Activated CD4-positive, alpha-beta T cell treated with anti-CD3 and anti-CD28 coated beads, Interleukin-2, amount 10 ng/mL, durations not matched to agents 24 days and 14 days (primary cell): ENCODE measurements at regions not wholly inside any gene's neighbourhood (a gene's known extent, or its start where the extent isn't known, plus 50 kb on each side); places are given as distances from the start of the nearest gene placed in this dataset.
"Not testable (repeated sequence)": the region's sequence is repeated elsewhere in the genome, so short reads cannot be mapped to it uniquely, and the experiment has no call there.

Experiments used
- DNase-seq: peaks from one replicate; pipeline ENCODE4 v3.0.0; 2022
- H3K27ac Mint-ChIP-seq: one replicate; pipeline ENCODE4 v1.8.0; 2022; ENCODE audit warnings: mild to moderate bottlenecking, mixed read lengths
- H3K27me3 Mint-ChIP-seq: one replicate; pipeline ENCODE4 v1.8.0; 2022; ENCODE audit warnings: mixed read lengths
- H3K36me3 Mint-ChIP-seq: one replicate; pipeline ENCODE4 v1.8.0; 2022; ENCODE audit warnings: low read depth, mild to moderate bottlenecking, mixed read lengths
- H3K4me1 Mint-ChIP-seq: one replicate; pipeline ENCODE4 v1.8.0; 2021; ENCODE audit warnings: mixed read lengths
- H3K4me3 Mint-ChIP-seq: one replicate; pipeline ENCODE4 v1.8.0; 2022; ENCODE audit warnings: mild to moderate bottlenecking, moderate library complexity, mixed read lengths
- H3K9me3 Mint-ChIP-seq: one replicate; pipeline ENCODE4 v1.8.0; 2021; ENCODE audit warnings: mixed read lengths
- intact Hi-C: fragments of 100-400 bp; cut with micrococcal nuclease; formaldehyde crosslinking; loops from one replicate; pipeline ENCODE4 v1.15.1; 2023

DNA sequence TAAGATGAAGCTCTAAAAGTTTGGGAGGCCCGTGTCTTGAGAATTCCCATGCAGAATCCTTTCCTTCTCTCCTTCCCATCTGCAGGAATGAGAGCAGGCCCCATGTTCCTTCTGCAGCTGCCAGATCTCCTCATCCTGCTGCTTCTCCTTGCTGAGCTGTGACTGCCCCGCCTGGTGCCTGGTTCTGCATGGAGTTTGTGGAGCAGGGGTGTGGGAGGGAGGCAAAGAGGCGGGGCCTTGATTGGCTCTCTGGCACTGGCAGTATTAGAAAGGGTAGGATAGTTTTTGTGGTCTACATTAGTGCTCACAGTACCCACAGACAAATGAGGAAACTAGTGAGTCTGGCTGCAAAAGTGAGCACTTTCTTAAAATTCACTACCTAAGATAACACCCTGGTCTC lies 91.1 kb upstream of the CLPB start:
- no peak for DNase-seq
- no peaks in the 10 kb centered on the region for H3K9me3 Mint-ChIP-seq
- H3K36me3 Mint-ChIP-seq = no peaks in the 10 kb centered on the region
- no peak overlapping the region for H3K4me3 Mint-ChIP-seq
- intact Hi-C loops = no loop called here
- peaks cover 7% of the 10 kb centered on the region for H3K4me1 Mint-ChIP-seq
- no peak overlapping the region for H3K27ac Mint-ChIP-seq
- H3K27me3 Mint-ChIP-seq = peaks cover 11% of the 10 kb centered on the region

DNA sequence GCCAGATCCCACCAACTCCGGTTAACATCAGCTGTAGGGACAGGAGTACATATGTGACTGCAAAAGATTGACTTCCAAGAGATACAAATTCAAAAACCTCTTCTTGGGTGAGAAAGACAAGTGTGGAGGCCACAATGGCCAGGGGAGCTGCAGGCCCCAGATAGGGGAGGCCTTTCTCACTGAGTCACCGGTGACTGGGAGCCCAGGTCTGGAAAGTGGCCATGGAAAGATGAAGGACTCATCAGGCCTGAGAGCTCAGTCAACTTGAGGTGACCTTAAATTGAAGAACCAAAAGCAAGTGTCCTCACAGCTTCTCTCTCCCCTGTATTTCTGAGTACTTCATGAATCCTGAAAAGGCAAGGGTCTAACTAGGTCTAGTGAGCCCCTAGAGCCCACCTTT lies 90.4 kb upstream of the CLPB start:
- intact Hi-C loops = no loop called here
- Mint-ChIP-seq H3K4me1 (peaks cover 13% of the 10 kb centered on the region), H3K9me3 (no peaks in the 10 kb centered on the region), H3K27ac (no peak overlapping the region), H3K4me3 (no peak overlapping the region), H3K27me3 (peaks cover 8% of the 10 kb centered on the region), H3K36me3 (no peaks in the 10 kb centered on the region)
- DNase-seq = no peak

DNA sequence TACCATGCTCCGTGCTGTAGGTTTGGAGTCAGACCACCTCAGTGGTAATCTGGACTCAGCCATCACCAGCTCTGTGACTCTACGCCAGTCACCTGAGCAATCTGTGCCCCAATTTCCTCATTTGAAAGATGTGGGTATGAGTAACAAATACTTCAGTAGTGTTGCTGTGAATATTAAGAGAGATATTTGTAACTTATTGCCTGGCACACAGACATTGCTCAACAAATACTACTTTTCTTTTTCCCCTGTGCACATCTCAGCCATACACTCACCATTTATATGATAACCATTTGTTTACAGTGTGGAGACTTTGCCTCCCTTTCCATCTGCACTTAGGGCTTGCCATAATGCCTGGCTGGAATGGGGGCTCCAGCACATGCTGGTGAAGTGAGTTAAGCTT lies 89.7 kb upstream of the CLPB start:
- Mint-ChIP-seq H3K36me3 (no peaks in the 10 kb centered on the region), H3K9me3 (no peaks in the 10 kb centered on the region), H3K4me3 (no peak overlapping the region), H3K27ac (no peak overlapping the region), H3K27me3 (peaks cover 8% of the 10 kb centered on the region), H3K4me1 (peaks cover 20% of the 10 kb centered on the region)
- no peak for DNase-seq
- intact Hi-C loops = no loop called here

DNA sequence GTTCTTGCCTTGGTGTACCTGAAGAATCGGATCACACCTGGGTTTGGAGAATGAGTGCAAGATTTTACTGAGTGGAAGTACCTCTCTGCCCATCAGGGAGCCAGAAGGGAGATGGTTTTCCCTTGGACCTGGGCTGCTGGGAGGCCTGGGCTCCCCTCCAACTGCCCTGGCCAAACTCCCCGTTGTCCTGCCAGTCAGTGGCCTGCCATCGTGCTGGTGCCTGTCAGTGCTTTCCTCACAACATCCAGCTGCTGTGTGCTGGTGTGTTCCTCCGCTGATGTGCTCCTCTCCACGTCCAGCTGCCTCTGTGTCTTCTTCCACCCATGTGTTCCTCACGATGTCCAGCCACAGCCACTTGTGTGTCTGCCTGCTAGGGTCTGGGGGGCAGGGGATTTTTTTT lies 87.9 kb upstream of the CLPB start:
- peaks cover 10% of the 10 kb centered on the region for H3K27me3 Mint-ChIP-seq
- H3K27ac Mint-ChIP-seq = no peak overlapping the region
- no peaks in the 10 kb centered on the region for H3K9me3 Mint-ChIP-seq
- DNase-seq = no peak
- H3K4me3 Mint-ChIP-seq = no peak overlapping the region
- no peaks in the 10 kb centered on the region for H3K36me3 Mint-ChIP-seq
- intact Hi-C loops = no loop called here
- peaks cover 19% of the 10 kb centered on the region for H3K4me1 Mint-ChIP-seq

DNA sequence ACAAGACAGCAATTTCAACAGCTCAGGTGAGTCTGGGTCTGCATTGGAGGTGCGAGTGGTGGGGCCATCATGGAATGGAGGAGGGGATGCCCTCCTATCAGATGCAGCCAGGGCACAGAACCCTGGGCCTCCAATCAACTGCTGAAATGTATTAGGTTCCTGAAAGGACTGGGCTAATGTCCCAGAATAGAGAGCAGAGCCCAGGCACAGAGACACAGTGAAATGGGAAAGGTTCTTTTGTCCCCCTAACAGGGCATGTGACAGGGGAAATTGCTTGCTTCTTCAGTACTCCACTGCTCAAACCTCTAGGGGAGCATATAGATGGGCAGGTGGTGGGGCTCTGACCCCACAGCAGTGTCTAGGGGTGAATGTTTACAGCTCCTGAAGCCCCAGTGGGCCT lies 87.3 kb upstream of the CLPB start:
- intact Hi-C loops = no loop called here
- peaks cover 19% of the 10 kb centered on the region for H3K4me1 Mint-ChIP-seq
- H3K36me3 Mint-ChIP-seq = no peaks in the 10 kb centered on the region
- H3K9me3 Mint-ChIP-seq = no peaks in the 10 kb centered on the region
- no peak overlapping the region for H3K27ac Mint-ChIP-seq
- no peak overlapping the region for H3K4me3 Mint-ChIP-seq
- H3K27me3 Mint-ChIP-seq = peaks cover 12% of the 10 kb centered on the region
- no peak for DNase-seq

DNA sequence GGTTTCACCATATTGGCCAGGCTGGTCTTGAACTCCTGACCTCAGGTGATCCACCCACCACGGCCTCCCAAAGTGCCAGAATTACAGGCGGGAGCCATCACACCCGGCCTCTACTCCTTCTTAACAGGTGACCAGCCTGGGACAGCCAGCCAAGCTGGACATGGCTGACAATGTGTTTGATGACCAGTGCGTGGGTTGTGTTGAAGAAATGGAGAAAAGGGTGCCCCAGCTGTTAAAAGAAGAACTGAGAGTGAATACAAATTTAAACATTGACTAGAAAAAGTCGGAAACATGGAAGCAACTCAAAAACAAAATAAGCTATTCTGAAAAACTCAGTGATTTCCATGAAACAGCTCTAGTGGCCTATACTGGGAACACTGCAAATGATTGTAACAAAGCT lies 86.5 kb upstream of the CLPB start:
- intact Hi-C loops = no loop called here
- peaks cover 19% of the 10 kb centered on the region for H3K4me1 Mint-ChIP-seq
- H3K27ac Mint-ChIP-seq = no peak overlapping the region
- DNase-seq = no peak
- H3K36me3 Mint-ChIP-seq = no peaks in the 10 kb centered on the region
- H3K4me3 Mint-ChIP-seq = no peak overlapping the region
- H3K27me3 Mint-ChIP-seq = peaks cover 17% of the 10 kb centered on the region
- H3K9me3 Mint-ChIP-seq = no peaks in the 10 kb centered on the region

DNA sequence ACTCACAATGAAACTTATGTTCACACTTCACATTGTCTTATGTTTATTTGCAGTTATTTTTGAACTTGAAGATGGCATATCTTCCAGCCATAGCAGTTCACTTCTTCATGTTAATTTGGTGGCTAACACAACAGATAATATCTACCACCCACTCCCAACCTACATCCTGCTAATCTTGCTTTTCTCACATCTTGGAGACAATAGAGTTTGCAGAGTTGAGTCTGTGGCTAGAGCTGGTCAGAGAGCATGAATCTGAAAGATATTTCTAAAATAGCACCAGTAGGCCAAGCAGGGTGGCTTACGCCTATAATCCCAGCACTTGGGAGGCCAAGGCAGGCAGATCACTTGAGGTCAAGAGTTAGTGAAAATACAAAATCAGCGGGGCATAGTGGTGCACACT lies 85.6 kb upstream of the CLPB start:
- not testable (repeated sequence) for H3K36me3 Mint-ChIP-seq, H3K9me3 Mint-ChIP-seq
- peak overlapping the region; percentile 73 for H3K4me3 Mint-ChIP-seq
- H3K4me1 Mint-ChIP-seq = peaks cover 19% of the 10 kb centered on the region
- DNase-seq = peak; percentile 76
- H3K27me3 Mint-ChIP-seq = peaks cover 21% of the 10 kb centered on the region
- peak overlapping the region; percentile 82 for H3K27ac Mint-ChIP-seq
- intact Hi-C loops = loop anchor here (5.0 kb wide), 1 partner anchor 38 kb away; no protein-coding TSS in a partner anchor

DNA sequence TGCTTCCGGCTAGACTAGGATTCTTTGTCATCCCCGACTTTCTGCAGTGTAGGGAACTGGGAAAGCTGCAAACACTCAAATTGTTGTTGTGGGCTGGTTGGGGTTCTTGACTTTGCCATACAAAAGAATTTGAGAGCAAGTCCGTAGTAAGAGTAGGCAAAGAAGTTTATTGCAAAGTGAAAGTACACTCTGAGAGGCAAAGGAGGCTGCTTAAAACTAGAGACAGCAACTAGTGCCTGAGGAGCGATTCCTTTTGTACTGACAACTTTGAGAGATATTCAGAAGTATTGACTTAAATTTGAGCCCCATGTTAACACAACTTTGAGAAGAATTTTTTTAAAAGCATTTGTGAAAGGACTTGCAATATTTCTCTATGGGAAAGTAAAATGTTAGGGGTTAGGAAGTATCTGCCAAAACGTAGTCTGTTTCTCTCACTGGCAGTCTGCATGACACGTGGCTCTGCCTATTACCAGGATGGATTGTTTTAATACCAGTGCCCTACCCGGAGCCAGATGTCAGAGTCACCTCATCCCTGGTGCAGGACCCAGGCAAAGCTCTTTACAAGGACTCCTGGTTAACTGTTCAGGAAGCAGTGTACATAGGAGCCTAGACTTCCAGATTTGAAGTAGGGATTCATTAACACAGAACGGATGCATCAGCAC lies 85.0 kb upstream of the CLPB start:
- intact Hi-C loops = loop anchor here (5.0 kb wide), 1 partner anchor 37 kb away; no protein-coding TSS in a partner anchor
- peak overlapping the region; percentile 73 for H3K4me3 Mint-ChIP-seq
- DNase-seq = peak; percentile 73

DNA sequence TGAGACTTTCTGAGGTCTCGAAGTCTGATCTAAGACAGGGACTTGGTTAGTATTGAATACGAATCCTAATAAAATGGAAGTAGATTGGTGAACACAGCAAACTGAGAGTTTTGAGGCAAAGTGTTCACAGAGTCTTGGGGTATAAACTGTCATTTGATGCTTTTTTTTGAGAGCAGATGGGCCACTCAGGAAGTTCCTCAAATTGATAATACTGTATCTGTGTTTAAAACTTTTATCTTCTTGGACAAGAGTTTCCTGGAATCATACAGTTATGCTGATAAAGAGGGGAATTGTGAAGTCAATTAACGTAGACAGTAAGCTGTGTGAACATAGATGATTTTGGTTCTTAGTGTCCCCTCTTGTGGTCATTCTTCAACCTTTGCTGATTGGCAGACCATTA lies 80.0 kb upstream of the CLPB start:
- intact Hi-C loops = no loop called here
- H3K9me3 Mint-ChIP-seq = peaks cover 22% of the 10 kb centered on the region
- no peak overlapping the region for H3K4me3 Mint-ChIP-seq
- peaks cover 4% of the 10 kb centered on the region for H3K4me1 Mint-ChIP-seq
- H3K27ac Mint-ChIP-seq = no peak overlapping the region
- peaks cover 17% of the 10 kb centered on the region for H3K27me3 Mint-ChIP-seq
- H3K36me3 Mint-ChIP-seq = peaks cover 7% of the 10 kb centered on the region
- DNase-seq = no peak

More for the DNA sequence above, 85.0 kb upstream of the CLPB start:
- Mint-ChIP-seq H3K27me3 (peaks cover 21% of the 10 kb centered on the region), H3K27ac (peak overlapping the region; percentile 82), H3K36me3 (no peaks in the 10 kb centered on the region), H3K4me1 (peaks cover 19% of the 10 kb centered on the region), H3K9me3 (no peaks in the 10 kb centered on the region)

DNA sequence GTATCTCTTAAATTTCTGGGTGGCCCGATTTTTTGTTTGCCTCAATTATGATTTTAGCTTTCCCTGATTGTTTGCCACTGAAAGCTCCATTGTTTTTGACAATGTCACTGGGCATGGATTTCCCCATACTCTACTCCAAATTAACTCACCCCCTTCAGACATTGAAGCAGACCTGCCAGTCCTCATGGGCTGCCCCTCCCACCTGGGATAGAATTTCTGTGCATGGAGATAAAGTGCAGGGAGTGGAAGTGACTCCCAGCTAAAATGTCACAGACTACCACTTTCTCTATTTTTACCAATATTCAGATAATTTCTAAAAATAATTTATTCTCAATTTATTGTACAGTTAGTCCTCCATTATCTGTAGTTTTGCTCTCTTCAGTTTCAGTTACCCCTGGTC lies 79.1 kb upstream of the CLPB start:
- no peak overlapping the region for H3K27ac Mint-ChIP-seq
- intact Hi-C loops = no loop called here
- peaks cover 17% of the 10 kb centered on the region for H3K27me3 Mint-ChIP-seq
- H3K9me3 Mint-ChIP-seq = peaks cover 22% of the 10 kb centered on the region
- no peak overlapping the region for H3K4me3 Mint-ChIP-seq
- DNase-seq = no peak
- H3K36me3 Mint-ChIP-seq = peaks cover 7% of the 10 kb centered on the region
- H3K4me1 Mint-ChIP-seq = no peaks in the 10 kb centered on the region

DNA sequence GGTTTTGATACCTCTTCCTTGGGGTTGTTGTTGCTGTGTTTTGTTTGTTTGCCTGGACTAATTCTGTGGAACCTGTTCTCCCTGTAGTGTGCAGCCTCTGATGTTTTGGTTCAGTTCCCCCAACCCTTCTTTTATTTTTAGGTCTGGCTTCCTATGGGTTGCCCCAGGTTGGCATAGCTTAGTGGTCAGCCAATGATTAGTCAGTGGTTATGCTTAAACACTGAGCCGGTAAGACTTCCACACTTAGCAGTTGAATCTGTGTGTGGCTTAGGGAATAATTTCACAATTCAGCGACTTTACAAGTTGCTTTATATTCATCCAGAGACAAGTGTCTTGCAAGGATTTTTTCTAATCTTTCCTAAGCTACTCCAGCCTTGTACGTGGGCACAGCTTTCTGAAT lies 78.6 kb upstream of the CLPB start:
- no peaks in the 10 kb centered on the region for H3K4me1 Mint-ChIP-seq
- peaks cover 17% of the 10 kb centered on the region for H3K27me3 Mint-ChIP-seq
- no peak overlapping the region for H3K4me3 Mint-ChIP-seq
- H3K9me3 Mint-ChIP-seq = peaks cover 22% of the 10 kb centered on the region
- intact Hi-C loops = no loop called here
- H3K36me3 Mint-ChIP-seq = peaks cover 7% of the 10 kb centered on the region
- no peak overlapping the region for H3K27ac Mint-ChIP-seq
- DNase-seq = no peak

DNA sequence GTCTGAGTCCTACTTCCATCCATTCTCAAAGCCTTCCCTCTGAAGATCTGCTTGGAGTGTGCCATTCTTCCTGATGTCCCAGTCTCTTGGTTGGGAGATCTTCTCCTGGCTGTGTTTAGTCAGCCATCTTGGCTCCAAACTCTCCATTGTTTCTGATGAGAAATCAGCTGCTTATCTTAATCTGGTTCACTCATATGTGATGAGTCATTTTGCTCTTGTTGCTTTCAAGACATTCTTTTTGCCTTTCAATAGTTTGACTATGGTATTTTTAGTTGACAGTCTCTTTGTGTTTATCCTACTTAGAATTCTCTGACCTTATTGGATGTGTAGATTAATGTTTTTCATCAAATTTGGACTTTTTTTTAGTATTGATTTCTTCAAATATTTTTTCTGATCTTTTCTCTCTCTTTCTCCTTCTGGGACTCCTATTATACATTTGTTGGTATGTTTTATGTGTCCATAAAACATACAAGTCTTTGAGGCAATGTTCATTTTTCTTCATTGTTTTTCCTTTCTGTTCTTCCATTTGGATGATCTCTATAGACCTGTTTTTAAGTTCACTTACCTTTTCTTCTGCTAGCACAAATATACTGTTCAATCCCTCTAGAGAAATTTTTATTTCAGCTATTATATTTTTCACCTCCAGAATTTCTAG lies 77.2 kb upstream of the CLPB start:
- Mint-ChIP-seq H3K27me3 (peaks cover 12% of the 10 kb centered on the region), H3K9me3 (peaks cover 22% of the 10 kb centered on the region), H3K27ac (no peak overlapping the region), H3K4me1 (no peaks in the 10 kb centered on the region), H3K36me3 (peaks cover 7% of the 10 kb centered on the region), H3K4me3 (no peak overlapping the region)
- DNase-seq = no peak
- intact Hi-C loops = no loop called here

DNA sequence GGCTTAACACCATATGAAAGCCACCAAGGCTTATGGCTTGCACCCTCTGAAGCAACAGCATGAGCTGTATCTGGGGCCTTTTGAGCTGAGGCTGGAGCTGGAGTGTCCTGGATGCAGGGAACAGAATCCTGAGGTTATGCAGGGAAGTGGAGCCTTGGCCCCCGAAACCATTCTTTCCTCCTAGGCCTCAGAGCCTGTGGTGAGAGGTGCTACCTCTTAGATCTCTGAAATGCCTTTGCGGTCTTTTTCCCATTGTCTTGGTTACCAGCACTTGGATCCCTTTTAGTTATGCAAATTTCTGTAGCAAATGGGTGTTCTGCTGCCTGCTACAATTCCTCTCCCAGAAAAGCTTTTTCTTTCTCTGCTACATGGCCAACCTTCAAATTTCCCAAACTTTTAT lies 72.7 kb upstream of the CLPB start:
- H3K36me3 Mint-ChIP-seq = peaks cover 7% of the 10 kb centered on the region
- no peak for DNase-seq
- H3K27ac Mint-ChIP-seq = no peak overlapping the region
- intact Hi-C loops = no loop called here
- no peak overlapping the region for H3K4me3 Mint-ChIP-seq
- peaks cover 18% of the 10 kb centered on the region for H3K27me3 Mint-ChIP-seq
- no peaks in the 10 kb centered on the region for H3K4me1 Mint-ChIP-seq
- H3K9me3 Mint-ChIP-seq = peaks cover 38% of the 10 kb centered on the region

DNA sequence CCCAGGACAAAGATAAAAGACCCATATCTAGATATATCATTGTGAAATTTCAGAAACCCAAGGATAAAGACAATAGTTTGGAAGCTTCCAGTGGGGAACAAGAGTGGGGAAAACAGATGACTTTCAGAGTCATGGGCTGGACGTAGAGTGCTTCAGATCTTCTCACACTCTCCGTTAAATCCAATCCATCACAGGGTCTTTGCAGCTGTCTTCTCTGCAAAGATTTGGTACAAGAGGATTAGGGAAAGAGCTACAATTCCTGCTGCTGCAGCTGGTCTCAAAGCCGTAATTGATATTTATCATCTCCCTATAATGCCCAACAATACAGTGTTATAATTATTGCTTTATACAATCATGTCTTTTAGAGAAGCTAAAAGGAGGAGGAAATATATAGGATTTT lies 63.4 kb upstream of the CLPB start:
- Mint-ChIP-seq H3K27ac (no peak overlapping the region), H3K4me3 (no peak overlapping the region), H3K36me3 (no peaks in the 10 kb centered on the region), H3K9me3 (peaks cover 13% of the 10 kb centered on the region), H3K27me3 (peaks cover 11% of the 10 kb centered on the region), H3K4me1 (peaks cover 4% of the 10 kb centered on the region)
- intact Hi-C loops = no loop called here
- DNase-seq = no peak

DNA sequence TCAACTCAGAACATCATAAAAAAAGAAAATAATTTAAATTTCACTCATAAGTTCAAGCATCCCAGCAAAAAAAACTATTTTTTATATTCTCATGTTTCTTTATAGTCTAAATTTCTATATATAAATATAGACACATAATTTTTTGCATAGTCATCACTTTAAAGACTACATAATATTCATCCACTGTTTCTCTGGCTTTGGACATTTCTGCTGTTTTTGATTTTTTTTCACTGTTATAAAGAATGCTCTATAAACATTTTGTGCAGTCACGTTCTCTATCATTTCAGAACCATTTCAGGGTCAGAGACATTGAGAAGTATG lies 59.7 kb upstream of the CLPB start:
- Mint-ChIP-seq H3K27me3 (peaks cover 21% of the 10 kb centered on the region), H3K4me1 (peaks cover 4% of the 10 kb centered on the region), H3K36me3 (no peaks in the 10 kb centered on the region), H3K4me3 (no peak overlapping the region), H3K27ac (no peak overlapping the region), H3K9me3 (peaks cover 5% of the 10 kb centered on the region)
- intact Hi-C loops = no loop called here
- DNase-seq = no peak
